ENCODE measurements at regions not wholly inside any gene's neighbourhood (a gene's known extent, or its start where the extent isn't known, plus 50 kb on each side); places are given as distances from the start of the nearest gene placed in this dataset.

DNA sequence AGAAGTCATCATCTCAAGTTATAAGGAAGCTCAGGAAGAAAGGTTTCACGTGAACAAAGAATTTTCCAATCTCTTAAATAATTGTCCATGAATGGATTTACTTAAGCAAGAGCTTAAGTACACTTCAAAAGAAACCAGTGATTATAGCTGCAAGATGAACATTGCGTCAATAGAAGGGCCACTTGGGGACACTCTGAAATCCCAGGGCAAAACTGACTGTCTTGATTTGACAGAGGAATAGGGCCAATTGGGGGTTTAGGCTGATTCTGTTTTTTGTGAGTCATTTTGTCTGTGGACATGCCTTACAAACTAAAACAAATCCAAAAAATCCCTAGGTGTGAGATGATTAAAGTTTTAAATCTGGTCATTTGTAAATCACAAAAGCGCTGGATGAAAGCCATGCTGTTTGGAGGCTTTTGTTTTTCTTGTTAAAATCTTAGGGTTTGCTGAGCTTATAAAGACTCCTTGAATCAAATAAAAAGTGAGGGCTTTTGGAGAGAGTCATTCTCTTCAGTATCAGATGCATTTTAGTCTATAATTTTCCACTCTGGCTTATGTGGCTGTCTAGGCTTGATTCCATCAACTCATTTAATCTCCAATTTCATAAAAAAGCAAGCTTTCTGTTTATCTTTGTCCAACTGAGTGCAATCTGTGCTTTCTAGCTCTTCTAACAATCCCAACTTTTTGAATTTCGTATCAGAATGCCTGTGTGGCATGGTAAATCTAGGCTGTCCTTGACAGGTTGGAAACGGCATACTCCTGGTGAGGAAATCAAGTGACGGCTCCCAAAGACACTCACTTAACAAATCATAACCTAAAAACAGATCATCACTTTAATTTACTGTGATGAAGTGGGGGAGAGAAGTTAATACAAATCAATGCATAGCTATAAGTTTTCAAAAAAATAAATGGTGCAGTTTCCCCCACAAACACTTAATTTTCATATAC is 98.2 kb upstream of the SOX9 start:
- no peak for DNase-seq

DNA sequence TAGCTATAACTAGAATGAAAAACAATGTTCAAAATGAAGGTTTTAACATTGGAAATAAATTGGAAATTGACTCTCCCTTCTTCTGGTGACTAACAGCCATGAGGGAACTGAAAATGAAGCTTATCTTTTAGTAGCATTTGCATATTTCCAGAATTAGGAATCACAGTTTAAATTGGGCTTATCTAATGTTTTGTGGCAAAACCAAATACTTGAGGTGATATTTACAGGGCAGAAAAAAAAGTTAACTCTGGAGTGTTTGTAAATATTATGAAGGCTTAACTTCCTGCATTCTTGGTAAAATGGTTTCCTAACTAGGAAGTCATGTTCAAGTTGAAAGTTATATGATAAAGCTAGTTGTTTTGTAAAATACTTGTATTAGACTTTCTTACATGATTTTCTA is 96.4 kb upstream of the SOX9 start:
- DNase-seq, result no peak

DNA sequence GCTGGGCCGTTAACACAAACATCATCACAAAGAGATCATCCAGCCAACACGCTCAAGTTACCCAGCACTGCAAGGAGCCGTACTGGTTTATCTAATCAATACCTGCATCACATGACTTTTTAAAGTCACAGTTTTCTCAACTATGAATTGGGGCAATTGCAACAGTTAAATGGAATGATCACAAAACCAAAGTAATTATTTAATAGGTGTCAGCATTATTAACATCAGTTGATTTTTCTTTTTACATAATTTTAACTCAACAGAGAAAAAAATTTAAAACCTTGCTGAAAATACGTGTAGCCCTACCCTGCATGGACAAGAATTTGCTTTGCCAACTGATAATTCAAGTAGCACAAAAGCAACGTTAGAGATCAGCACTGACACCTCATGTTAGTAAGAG is 95.7 kb upstream of the SOX9 start:
- DNase-seq, result no peak

DNA sequence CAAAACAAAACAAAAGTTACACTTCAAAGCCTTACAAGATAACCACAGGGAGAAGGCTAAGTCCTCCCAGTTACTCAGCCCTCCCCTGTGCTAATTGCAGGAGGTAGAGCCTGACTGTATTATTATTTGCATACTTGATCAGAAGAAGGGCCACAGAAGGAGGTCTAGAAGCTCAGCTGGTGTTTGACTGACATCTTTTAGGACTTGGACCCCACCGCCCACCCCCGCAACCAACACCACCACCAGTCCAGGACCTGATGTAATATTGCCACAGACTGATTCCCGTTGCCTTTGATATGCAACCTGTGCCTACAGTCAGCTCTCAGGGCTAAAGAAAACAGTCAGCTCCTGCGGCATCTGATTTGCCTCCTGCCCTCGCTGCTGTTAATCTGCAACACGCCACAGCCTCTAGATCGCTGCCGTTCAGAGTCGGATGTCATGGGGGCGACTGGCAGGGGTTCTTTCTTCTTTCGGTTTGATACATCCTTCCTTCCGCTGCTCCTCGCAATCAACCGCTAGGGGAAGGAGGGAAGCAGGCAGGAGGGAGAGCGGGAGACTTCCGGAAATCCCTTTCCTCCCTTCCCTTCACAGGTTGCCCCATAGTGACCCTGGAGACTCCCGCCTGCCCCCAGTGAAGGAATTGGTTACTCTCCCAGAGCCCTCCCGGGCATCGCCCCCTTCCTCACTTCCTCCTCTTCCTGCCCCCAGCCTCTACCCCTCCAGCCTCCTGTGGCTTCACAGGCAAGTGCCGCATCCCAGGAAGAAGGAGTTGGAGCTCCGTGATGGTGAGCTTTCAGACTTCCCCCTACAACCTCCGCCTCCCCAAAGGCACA is 90.5 kb upstream of the SOX9 start:
- no peak for DNase-seq

DNA sequence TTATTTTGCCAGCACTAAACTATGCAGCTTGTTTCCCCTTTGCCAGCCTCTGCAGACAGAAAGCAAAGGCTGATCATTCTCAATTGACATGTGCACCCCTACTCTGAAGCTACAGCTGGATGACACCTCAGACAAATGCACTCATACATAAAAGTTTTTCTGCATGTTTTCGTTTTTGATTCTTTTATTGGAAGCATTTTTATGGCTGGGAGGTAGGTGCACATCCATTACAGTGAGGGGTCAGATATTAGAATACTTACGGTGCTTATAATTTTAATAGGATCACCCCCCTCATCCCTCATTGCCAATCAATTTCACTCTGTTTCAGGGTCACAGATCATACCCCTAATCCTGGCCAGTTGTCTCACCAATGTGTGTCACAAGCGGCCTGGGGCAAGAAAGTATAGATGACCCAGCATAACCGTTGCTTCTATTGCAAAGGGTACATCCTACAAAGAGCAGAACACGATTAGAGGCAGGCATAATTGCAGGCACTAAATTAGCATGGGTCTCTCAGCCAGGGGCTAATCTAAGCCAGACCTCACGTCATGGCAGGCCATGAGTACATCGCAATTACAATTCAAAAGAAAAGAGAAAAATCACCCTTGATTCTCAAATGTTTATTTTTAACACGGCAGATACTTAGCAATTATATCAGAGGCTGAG is 89.5 kb upstream of the SOX9 start:
- no peak for DNase-seq

DNA sequence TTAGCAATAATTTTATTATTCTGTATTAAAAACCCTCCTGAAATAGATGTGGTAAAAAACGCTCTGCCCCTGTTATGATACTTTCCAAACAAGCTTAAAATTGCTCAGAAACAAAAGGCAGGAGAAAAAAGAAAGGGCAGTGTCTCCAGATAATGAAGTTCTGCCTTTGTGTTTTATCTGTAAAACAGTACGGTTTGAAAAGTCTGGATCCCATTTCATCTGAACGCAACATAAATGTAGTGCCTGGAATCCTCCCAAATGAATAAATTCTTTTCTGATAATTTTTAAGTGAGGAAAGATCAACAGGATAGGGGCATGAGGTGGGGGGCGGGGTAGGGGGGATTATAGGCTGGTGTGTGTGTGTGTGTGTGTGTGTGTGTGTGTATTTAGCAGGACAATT is 87.5 kb upstream of the SOX9 start:
- no peak for DNase-seq

DNA sequence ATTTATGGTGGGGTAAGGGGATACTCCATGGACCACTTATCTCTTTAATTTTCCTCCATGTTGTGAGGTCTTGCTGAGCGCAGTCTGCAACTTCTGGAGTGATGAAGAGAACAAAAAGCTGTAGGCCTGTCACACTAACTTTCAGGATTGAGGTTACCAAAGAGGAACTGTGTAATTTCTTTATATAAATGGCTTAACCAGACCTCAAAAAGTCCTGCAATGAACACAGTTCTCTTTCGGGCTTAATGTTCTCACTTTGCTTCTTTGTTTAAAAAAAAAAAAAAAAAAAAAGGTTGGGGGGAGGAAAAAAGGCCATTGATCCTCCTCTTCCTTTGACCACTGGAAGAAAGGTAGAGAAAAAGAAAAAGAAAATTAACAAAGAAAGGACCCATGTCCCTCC is 86.8 kb upstream of the SOX9 start:
- DNase-seq, result no peak

DNA sequence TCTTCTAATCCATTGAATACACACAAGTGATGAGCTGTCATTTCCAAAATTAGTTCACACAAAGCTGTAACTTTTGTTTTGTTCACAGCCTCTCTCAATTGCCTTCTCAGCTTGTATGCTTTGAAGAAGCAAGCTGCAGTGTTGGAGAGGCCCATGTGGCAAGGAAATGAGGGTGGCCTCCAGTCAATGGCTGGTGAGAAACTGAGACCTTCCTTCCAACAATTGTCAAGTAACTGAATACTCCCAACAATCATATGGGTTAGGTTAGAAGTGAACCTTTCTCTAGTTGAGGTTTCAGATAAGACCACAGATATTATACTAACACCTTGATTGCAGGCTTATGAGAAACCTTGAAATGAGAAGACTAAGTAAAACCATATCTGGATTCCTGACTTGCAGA is 82.4 kb upstream of the SOX9 start:
- DNase-seq, result no peak

DNA sequence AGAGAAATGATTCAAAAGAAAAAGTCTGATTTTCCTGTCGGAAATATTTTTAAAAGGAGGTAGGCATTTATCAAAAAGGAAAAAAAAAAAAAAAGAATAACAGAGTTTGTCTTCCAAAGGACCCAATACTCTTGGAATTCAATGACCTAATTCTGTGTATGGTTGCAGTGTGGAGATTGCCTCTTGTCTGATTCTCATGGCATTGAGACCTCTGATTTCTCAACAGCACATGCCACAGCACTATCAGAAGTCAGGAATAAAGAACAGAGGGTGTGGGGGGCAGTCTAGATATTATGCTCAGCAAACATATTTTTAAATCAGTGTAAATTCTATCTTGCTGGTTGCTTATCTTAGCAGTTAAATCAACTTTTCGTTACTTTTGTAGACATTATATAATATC is 81.3 kb upstream of the SOX9 start:
- no peak for DNase-seq

DNA sequence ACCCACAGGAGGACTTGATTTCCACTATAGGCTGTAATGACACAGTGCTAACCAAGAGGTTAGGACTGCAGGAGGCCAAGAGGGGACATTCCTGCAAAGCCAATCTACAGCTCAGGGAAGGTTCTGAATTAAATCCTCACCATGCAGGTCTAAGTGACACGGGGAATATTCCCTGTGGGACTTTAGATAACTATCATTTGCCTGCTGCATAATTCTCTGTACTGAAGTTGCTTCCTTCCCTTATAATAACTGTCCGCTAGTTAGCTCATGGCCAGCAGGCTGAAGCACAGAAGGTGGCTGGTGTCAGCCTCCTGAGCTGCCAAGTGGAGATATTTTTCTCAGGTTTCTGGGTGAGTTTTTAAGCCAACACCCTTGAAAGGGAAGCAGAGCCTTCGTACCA is 74.6 kb upstream of the SOX9 start:
- no peak for DNase-seq

DNA sequence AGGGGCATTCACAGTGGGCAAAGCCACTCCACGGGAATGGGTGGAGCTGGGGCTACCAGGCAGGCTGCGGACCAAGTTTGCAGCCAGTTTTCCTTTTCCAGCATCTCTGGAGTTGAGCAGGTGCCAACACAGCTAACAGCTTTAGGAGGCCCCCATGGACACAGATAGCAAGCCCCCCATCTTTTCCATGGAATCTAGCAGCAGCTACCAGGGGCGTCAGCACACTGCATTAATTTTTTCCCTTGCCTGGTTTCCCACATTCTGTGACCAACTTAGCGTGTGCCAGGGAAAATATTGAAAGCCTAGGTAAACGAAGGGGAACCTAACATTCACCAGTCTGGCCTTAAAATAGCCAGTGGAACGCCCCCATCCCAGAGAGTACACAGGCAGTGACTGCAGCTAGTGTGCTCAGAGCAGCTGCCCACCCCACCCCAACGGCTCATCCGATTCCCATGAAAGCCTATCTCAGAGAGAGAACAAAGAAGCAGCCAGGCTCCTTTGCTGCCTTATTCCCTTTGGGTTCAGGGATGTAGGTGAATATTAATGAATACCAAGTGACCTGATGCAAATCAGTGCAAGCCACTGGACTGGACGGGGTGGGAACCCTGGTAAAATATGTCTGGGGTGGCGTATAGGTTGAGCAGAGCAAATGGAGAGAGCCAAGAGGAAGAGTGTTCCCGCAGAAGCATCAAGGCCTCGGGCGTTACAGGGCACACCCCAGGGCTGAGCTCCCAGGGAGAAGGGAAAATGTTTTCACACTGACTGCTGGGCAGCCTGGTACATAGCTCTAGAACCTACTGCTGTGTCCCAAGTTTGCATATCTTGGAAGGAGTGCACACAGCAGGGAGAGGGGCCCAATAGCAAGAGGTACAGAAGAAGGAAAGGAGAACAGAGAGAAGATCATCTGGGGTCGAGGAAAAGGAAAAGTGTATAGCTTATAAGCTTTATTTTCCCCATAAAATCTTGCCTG is 73.9 kb upstream of the SOX9 start:
- no peak for DNase-seq

DNA sequence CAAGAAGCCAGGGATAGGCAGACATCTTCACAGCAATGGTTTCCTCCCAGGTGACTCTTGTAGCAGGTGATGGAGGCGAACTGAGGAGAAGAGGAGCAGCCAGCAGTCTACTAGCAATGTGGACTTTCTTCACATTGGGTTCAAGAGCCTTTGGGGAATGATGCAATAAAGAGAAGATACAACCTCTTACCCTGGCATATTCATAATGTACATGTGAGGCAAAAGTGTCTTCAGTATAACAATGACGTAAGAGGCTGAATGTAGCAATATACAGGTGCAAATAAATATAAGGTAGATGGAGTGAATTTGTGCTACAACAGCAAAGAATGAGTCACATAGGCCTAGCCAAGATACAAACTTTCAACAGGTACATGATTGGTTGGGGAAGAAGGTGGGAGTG is 70.9 kb upstream of the SOX9 start:
- no peak for DNase-seq

DNA sequence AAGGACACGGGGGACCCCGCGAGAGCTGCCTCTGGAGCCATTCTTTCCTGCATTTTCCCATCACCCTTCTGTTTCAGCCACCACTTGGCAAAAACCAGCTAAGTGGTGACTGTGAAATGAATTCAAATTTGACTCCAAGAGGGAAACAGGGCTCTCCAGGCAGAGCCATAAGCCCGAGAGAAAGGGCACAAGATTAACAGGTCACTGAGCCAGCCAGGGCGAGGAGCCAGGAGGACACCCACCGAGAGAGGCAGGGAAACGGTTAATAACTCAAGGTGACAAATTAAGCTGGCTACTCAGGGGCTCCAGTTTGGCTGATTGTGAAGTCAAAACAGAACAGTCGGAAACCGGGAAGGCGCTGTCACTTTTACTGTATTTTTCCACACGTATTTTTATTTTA is 67.8 kb upstream of the SOX9 start:
- no peak for DNase-seq

DNA sequence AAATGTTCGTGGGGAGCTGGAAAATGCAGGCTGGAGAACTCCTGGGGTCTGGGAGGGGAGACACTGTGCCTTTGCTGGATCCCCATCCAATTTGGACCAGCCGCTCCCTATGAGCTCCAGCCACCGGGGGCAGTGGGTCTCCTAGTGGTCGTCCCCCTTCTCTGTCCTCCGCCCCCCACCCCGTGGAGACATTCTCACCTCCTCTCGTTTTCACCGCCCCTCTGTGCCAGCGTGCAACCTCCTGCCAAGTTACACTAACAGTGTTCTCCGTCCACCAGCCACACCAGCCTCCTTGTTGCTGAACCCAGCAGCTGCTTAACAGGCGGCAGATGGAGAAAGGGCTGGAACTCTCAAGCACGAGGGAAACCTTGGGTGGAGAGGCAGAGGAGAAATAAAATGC is 67.4 kb upstream of the SOX9 start:
- DNase-seq, result no peak

DNA sequence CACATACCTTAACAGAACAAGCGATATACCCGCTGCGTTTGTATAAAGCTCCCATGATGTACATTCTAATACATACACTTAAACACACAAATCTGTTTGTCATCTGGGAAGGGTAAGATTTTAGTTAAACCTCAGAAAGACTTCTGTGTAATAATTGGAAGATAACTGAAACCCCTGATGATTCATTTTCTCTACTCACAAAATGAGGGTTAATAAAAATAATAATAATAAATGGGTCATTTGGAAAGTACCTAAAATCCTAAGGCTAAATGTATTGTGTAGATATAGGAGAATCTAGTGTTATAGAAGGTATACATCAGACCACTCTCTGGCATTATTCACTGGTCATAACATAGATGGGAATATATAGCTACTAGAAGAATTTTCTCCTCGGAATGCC is 64.7 kb upstream of the SOX9 start:
- no peak for DNase-seq

DNA sequence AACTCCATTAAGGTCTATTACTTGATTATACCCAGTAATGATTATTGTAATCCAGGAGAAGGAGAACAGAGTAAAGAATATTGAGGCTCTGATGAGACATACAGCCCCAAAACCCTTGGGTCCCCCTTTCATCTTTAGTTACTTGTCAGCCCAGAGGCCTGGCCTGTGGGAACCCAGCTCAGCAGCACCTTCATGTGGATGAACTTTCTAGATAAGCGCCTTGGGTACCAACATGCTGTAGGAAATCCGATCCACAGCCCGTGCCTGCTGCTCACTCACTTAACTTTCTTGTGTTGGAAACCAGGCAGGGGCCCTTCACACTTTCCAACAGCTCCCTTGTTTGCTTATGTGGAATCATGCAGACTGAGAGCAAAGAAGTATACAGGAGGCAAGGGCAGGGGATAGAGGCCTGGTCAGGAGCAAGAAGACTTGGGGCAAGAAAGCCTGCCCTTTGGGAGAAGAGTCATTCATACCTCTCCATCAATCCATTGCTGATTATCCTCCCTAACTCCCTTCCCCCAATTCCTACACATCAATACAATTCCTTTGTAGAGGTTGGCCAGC is 64.0 kb upstream of the SOX9 start:
- DNase-seq, result no peak

DNA sequence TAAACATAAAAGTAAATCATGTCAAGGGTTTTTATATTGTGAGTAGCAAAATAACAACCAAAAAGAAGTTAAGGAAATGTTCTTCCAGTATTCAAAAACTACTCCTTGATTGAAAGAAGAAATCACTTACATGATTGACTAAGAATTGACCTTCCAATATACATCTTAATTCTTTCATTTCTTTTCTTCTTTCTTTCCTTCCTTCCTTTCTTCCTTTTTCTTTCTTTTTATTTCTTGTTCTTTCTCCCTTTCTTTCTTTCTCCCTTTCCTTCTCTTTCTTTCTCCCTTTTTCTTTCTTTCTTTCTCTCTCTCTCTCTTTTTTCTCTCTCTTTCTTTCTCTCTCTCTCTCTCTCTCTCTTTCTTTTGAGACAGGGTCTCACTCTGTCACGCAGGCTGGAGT is 60.7 kb upstream of the SOX9 start:
- DNase-seq, result no peak

DNA sequence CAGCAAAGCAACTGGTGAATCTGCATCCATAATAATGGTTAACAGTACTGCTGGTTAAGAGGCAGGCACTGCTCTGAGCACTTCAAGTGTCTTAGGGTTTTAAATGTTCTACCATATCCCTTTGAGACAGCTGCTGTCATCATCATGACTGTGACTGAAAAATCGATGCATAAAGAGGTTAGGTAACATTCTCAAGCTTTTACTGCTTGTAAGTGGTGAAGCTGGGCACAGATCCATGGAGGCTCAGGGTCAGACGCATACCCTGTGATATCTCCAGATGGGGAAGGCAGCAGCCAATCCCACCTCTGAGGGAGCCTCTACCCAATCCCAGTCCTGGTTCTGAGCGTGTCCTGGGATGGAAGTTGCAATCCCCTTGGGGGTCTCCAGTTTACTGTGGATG is 57.6 kb upstream of the SOX9 start:
- DNase-seq, result no peak

DNA sequence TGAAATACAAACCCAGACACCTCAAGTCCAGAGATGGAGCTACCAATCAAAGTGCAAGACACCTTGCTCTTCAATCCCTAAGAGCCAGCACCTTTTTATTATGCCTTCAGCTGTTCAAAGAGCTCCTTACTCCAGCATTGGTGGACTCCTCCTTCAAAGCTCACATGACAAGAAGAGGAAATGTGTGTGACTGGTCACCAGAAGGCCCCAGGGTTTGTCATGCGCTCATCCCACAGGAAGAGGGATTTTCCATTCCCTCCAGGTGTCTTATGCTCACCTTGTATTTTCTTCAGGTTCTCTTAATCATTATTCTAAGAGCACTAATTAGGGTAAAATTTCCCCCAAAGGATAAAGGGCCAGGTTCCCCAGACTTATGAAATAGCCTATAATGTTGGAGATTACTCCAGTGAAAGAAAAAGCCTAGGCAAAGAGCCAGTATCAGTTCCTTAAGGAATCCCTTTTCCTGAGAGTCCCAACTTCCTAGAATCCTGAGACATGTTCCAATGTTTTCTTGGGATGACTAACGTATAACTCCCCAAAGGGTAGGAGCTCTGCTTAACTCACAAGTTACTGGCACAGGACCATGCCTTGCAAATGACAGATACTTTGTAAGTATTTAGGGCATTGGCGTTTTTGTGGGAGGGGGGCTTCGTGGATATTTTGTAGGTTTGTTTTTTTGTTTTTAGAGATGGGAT is 56.9 kb upstream of the SOX9 start:
- DNase-seq, result no peak

DNA sequence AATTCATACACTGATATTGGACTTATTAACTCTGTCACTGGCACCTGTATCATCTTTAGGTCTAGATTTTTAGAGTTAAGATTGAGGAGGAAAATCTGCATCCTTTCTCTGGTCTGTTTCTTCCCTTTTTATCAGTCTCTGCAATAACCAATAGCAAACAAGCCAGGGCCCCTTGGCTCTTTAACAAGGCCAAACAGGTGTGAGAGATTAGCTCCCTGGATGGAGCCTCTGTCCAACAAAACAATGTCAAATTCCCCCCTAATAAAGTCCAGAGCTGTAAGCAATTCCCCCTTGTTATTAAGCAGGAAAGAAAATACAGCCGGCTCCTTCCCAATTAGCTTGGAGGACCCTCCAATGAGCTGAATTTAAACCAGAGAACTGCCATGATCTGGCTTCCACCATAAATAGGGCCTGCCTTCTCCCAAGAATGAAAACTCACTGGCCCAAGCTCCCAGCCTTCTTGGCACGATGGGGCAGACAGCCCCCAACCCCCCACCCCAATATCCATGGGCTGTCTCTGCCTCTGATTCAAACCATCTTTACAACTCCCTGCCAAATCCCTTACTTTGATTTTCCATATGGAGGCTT is 56.1 kb upstream of the SOX9 start:
- no peak for DNase-seq

DNA sequence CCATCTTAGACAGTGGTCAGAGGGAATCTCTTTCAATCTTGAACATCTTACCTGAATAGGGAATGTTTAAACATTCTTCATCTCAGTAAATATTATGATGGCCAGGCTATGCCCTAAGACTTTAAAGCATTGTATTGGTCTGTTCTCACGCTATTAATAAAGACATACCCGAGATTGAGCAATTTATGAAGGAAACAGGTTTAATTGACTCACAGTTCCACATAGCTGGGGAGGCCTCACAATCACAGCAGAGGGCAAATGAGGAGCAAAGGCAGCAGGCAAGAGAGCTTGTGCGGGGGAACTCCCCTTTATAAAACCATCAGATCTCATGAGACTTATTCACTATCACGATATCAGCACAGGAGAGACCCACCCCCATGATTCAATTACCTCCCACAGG is 55.3 kb upstream of the SOX9 start:
- no peak for DNase-seq
